Neuron (in vitro differentiated cells): ENCODE measurements at regions not wholly inside any gene's neighbourhood (a gene's known extent, or its start where the extent isn't known, plus 50 kb on each side); places are given as distances from the start of the nearest gene placed in this dataset.

Experiments used
- H2AFZ ChIP-seq: one replicate; pipeline ENCODE4 v1.6.1; 2013; ENCODE audit warnings: low read depth, mild to moderate bottlenecking, inconsistent platforms, low read length, moderate library complexity
- H3K27me3 ChIP-seq: one replicate; pipeline ENCODE4 v1.6.1; 2013; ENCODE audit warnings: low read length; ENCODE audit not compliant: insufficient read depth
- H3K36me3 ChIP-seq: one replicate; pipeline ENCODE4 v1.6.1; 2013; ENCODE audit warnings: low read length; ENCODE audit not compliant: insufficient read depth
- H3K4me1 ChIP-seq: one replicate; pipeline ENCODE4 v1.6.1; 2013; ENCODE audit warnings: low read length; ENCODE audit not compliant: insufficient read depth
- H3K4me3 ChIP-seq: 2 replicates; pipeline ENCODE4 v1.5.1; 2013; ENCODE audit warnings: mild to moderate bottlenecking, low read length, moderate library complexity
- H3K9me3 ChIP-seq: one replicate; pipeline ENCODE4 v1.6.1; 2013; ENCODE audit warnings: low read length

GRCh38 chr5:118233606-118234005 is 754.7 kb downstream of the DTWD2 start:
- H3K36me3 ChIP-seq = no peaks in the 10 kb centered on the region
- H3K4me1 ChIP-seq = peaks cover 11% of the 10 kb centered on the region
- H2AFZ ChIP-seq = no peak overlapping the region
- no peak overlapping the region for H3K4me3 ChIP-seq
- no peaks in the 10 kb centered on the region for H3K27me3 ChIP-seq
- no peaks in the 10 kb centered on the region for H3K9me3 ChIP-seq

GRCh38 chr5:118228489-118228888 is 759.9 kb downstream of the DTWD2 start:
- no peak overlapping the region for H2AFZ ChIP-seq
- no peak overlapping the region for H3K4me3 ChIP-seq
- no peaks in the 10 kb centered on the region for H3K27me3 ChIP-seq
- H3K4me1 ChIP-seq = peaks cover 6% of the 10 kb centered on the region
- no peaks in the 10 kb centered on the region for H3K36me3 ChIP-seq
- H3K9me3 ChIP-seq = no peaks in the 10 kb centered on the region

- no peaks in the 10 kb centered on the region for H3K4me1 ChIP-seq
- H3K27me3 ChIP-seq = no peaks in the 10 kb centered on the region
- H3K9me3 ChIP-seq = no peaks in the 10 kb centered on the region
- no peak overlapping the region for H3K4me3 ChIP-seq
- H3K36me3 ChIP-seq = no peaks in the 10 kb centered on the region
- H2AFZ ChIP-seq = no peak overlapping the region
Observed at GRCh38 chr5:118224546-118224945, 763.8 kb downstream of the DTWD2 start.

- no peak overlapping the region for H3K4me3 ChIP-seq
- no peaks in the 10 kb centered on the region for H3K9me3 ChIP-seq
- H3K27me3 ChIP-seq = no peaks in the 10 kb centered on the region
Observed at GRCh38 chr5:118220556-118221195, 767.7 kb downstream of the DTWD2 start.

GRCh38 chr5:118211606-118212005 is 776.7 kb downstream of the DTWD2 start:
- Histone ChIP-seq H3K4me3 (no peak overlapping the region), H3K9me3 (peaks cover 3% of the 10 kb centered on the region), H3K4me1 (no peaks in the 10 kb centered on the region), H3K27me3 (no peaks in the 10 kb centered on the region), H2AFZ (no peak overlapping the region), H3K36me3 (no peaks in the 10 kb centered on the region)

More at GRCh38 chr5:118220556-118221195, 767.7 kb downstream of the DTWD2 start:
- no peaks in the 10 kb centered on the region for H3K36me3 ChIP-seq
- H3K4me1 ChIP-seq = no peaks in the 10 kb centered on the region
- no peak overlapping the region for H2AFZ ChIP-seq

GRCh38 chr5:118208031-118208453 is 780.3 kb downstream of the DTWD2 start:
- Histone ChIP-seq H3K36me3 (no peaks in the 10 kb centered on the region), H3K4me1 (no peaks in the 10 kb centered on the region), H3K27me3 (no peaks in the 10 kb centered on the region), H3K9me3 (peaks cover 3% of the 10 kb centered on the region), H3K4me3 (no peak overlapping the region), H2AFZ (no peak overlapping the region)

- Histone ChIP-seq H2AFZ (no peak overlapping the region), H3K27me3 (no peaks in the 10 kb centered on the region), H3K4me3 (no peak overlapping the region), H3K36me3 (no peaks in the 10 kb centered on the region), H3K4me1 (no peaks in the 10 kb centered on the region), H3K9me3 (no peaks in the 10 kb centered on the region)
Observed at GRCh38 chr5:118199801-118200200, 788.5 kb downstream of the DTWD2 start.

- no peaks in the 10 kb centered on the region for H3K36me3 ChIP-seq
- no peak overlapping the region for H3K4me3 ChIP-seq
- no peaks in the 10 kb centered on the region for H3K9me3 ChIP-seq
- no peak overlapping the region for H2AFZ ChIP-seq
- H3K4me1 ChIP-seq = no peaks in the 10 kb centered on the region
- no peaks in the 10 kb centered on the region for H3K27me3 ChIP-seq
Observed at GRCh38 chr5:118196229-118196628, 792.1 kb downstream of the DTWD2 start.

GRCh38 chr5:118195211-118195610 is 793.1 kb downstream of the DTWD2 start:
- Histone ChIP-seq H3K4me1 (no peaks in the 10 kb centered on the region), H3K36me3 (no peaks in the 10 kb centered on the region), H3K9me3 (no peaks in the 10 kb centered on the region), H3K4me3 (no peak overlapping the region), H3K27me3 (no peaks in the 10 kb centered on the region), H2AFZ (no peak overlapping the region)

GRCh38 chr5:118193194-118193905 is 795.0 kb downstream of the DTWD2 start:
- Histone ChIP-seq H3K36me3 (no peaks in the 10 kb centered on the region), H3K4me3 (no peak overlapping the region), H3K27me3 (no peaks in the 10 kb centered on the region), H3K9me3 (no peaks in the 10 kb centered on the region), H3K4me1 (no peaks in the 10 kb centered on the region), H2AFZ (no peak overlapping the region)

- no peaks in the 10 kb centered on the region for H3K36me3 ChIP-seq
Observed at GRCh38 chr5:118185018-118185417, 803.3 kb downstream of the DTWD2 start.

GRCh38 chr5:118176146-118176545 is 812.2 kb downstream of the DTWD2 start:
- Histone ChIP-seq H3K4me1 (no peaks in the 10 kb centered on the region), H3K4me3 (no peak overlapping the region), H3K27me3 (no peaks in the 10 kb centered on the region), H3K36me3 (no peaks in the 10 kb centered on the region), H2AFZ (no peak overlapping the region), H3K9me3 (no peaks in the 10 kb centered on the region)

More at GRCh38 chr5:118185018-118185417, 803.3 kb downstream of the DTWD2 start:
- H3K27me3 ChIP-seq = no peaks in the 10 kb centered on the region
- no peaks in the 10 kb centered on the region for H3K9me3 ChIP-seq
- H3K4me1 ChIP-seq = no peaks in the 10 kb centered on the region
- H3K4me3 ChIP-seq = no peak overlapping the region
- H2AFZ ChIP-seq = no peak overlapping the region

- no peaks in the 10 kb centered on the region for H3K9me3 ChIP-seq
Observed at GRCh38 chr5:118174671-118175070, 813.7 kb downstream of the DTWD2 start.

More at GRCh38 chr5:118174671-118175070, 813.7 kb downstream of the DTWD2 start:
- H3K4me1 ChIP-seq = no peaks in the 10 kb centered on the region
- no peak overlapping the region for H2AFZ ChIP-seq
- H3K36me3 ChIP-seq = no peaks in the 10 kb centered on the region
- H3K4me3 ChIP-seq = no peak overlapping the region
- no peaks in the 10 kb centered on the region for H3K27me3 ChIP-seq
